ENCODE measurements at regions not wholly inside any gene's neighbourhood (a gene's known extent, or its start where the extent isn't known, plus 50 kb on each side); places are given as distances from the start of the nearest gene placed in this dataset.

DNA sequence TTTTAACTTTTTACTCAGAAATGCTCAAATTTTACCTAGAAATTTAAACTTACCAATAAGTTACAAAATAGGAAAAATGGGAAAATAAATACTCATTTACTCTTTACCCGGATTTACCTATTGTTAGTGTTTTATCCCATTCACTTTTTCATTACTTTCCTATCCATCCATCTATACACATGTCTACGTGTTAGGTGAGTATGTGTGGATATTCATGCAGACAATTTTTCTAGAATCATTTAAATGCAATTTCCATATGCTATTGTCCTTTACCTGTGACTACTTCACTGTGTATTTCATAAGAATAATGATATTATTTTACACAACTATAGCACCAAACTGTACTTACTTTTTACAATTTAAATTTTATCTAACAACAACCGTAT, 896.6 kb upstream of the INTU start:
- H2AFZ ChIP-seq (ENCODE audit: low read depth, low read length) = no peak overlapping the region
- H3K36me3 ChIP-seq (ENCODE audit: insufficient read depth, low read length) = no peaks in the 10 kb centered on the region
- no peaks in the 10 kb centered on the region for H3K27me3 ChIP-seq (ENCODE audit: insufficient read depth, low read length)
- H3K4me1 ChIP-seq (ENCODE audit: insufficient read depth, low read length) = no peaks in the 10 kb centered on the region
- no peaks in the 10 kb centered on the region for H3K9me3 ChIP-seq (ENCODE audit: low read length)
- H3K4me3 ChIP-seq (ENCODE audit: low read length) = no peak overlapping the region

DNA sequence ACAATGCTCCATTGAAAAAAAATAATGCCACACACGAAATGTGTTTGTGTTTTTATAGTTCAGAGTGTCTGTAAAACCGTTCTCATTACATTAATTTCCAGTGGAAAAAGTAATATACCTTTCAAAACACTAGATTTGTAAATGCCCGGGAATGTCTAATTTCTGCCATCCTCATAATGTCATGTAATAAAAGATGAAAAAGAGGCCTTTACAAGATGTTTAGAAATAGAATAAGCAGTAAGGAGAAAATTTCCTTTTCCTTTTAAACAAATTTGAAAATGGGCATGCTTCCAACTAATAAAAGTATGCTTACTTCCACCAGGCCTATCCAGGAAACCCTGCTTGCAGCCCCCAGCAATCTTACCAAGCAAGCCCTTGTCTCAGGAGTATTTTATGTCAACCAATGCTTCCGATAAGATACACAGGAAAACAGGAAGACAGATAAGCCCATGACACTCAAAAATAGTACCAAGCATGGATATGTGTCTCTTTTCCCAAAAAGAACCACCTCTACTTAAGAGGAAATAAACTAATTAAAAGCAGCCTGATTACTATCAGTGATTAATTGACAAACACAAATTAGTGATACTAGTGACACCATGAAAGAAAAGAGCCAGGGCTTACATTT, 894.7 kb upstream of the INTU start:
- H3K4me3 ChIP-seq (ENCODE audit: low read length) = no peak overlapping the region
- H3K4me1 ChIP-seq (ENCODE audit: insufficient read depth, low read length) = no peaks in the 10 kb centered on the region
- H2AFZ ChIP-seq (ENCODE audit: low read depth, low read length) = no peak overlapping the region
- H3K27me3 ChIP-seq (ENCODE audit: insufficient read depth, low read length) = no peaks in the 10 kb centered on the region
- no peaks in the 10 kb centered on the region for H3K9me3 ChIP-seq (ENCODE audit: low read length)
- H3K36me3 ChIP-seq (ENCODE audit: insufficient read depth, low read length) = no peaks in the 10 kb centered on the region

DNA sequence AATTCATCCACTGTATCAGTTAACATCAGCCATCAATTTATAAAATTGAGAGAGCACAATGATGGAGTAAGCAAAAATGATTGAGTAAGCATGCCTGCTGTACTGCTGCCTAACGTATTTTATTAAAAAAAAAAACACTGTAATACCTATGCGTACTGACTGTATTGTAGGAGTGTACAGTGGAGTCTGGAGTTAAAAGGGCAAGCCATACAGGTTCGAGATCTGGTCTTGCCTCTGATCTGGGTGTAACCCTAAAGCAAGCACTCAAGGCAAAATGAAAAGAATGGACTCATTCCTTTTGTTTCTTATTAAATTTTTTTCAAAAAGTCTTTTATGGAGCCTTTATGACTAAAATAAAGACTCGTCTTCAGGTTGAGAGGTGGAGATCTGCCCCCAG, 894.2 kb upstream of the INTU start:
- Histone ChIP-seq H3K36me3 (ENCODE audit: insufficient read depth, low read length) (no peaks in the 10 kb centered on the region), H3K27me3 (ENCODE audit: insufficient read depth, low read length) (no peaks in the 10 kb centered on the region), H2AFZ (ENCODE audit: low read depth, low read length) (no peak overlapping the region), H3K4me1 (ENCODE audit: insufficient read depth, low read length) (no peaks in the 10 kb centered on the region), H3K9me3 (ENCODE audit: low read length) (no peaks in the 10 kb centered on the region), H3K4me3 (ENCODE audit: low read length) (no peak overlapping the region)

DNA sequence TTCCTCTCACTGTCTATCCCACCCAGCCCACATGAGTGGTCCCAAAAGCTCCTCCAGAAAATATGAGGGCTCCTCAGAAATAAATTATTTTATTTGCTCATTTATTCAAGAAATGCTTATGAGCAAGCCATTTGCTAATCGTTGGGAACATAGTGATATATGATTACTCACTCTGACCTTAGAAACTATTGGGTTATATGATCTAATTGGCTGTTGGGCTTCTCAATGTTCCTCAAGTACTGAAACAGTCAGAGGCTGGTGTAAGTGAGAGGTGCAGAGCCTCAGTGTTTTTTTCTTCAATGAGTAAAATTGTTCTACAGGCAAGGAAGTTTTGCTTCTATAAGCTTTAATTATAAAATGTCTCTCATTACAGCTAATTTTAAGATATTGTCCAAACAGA, 893.8 kb upstream of the INTU start:
- no peak overlapping the region for H3K4me3 ChIP-seq (ENCODE audit: low read length)
- H3K36me3 ChIP-seq (ENCODE audit: insufficient read depth, low read length) = no peaks in the 10 kb centered on the region
- H3K4me1 ChIP-seq (ENCODE audit: insufficient read depth, low read length) = no peaks in the 10 kb centered on the region
- H3K9me3 ChIP-seq (ENCODE audit: low read length) = no peaks in the 10 kb centered on the region
- no peaks in the 10 kb centered on the region for H3K27me3 ChIP-seq (ENCODE audit: insufficient read depth, low read length)
- no peak overlapping the region for H2AFZ ChIP-seq (ENCODE audit: low read depth, low read length)

DNA sequence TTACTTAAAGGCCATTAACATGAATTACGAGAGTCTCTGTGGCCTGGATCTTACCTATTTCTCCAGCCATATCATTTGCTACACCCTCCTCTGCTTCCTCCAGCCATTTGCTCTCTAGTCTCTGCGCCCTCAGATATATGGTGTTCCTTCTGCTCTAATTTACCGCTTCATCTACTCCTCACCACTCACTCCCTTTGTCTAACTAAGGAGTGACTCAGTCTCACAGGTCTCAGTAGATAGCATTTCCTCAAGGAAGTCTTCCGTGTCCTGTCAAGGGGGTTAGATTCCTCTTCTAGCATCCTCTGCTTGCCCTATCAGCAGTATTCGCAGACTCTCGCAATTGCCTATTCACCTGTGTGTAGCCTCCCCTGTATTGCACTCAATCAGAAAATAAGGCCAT, 892.1 kb upstream of the INTU start:
- H3K9me3 ChIP-seq (ENCODE audit: low read length) = no peaks in the 10 kb centered on the region
- H3K4me3 ChIP-seq (ENCODE audit: low read length) = no peak overlapping the region
- no peak overlapping the region for H2AFZ ChIP-seq (ENCODE audit: low read depth, low read length)
- no peaks in the 10 kb centered on the region for H3K36me3 ChIP-seq (ENCODE audit: insufficient read depth, low read length)
- H3K4me1 ChIP-seq (ENCODE audit: insufficient read depth, low read length) = no peaks in the 10 kb centered on the region
- no peaks in the 10 kb centered on the region for H3K27me3 ChIP-seq (ENCODE audit: insufficient read depth, low read length)

DNA sequence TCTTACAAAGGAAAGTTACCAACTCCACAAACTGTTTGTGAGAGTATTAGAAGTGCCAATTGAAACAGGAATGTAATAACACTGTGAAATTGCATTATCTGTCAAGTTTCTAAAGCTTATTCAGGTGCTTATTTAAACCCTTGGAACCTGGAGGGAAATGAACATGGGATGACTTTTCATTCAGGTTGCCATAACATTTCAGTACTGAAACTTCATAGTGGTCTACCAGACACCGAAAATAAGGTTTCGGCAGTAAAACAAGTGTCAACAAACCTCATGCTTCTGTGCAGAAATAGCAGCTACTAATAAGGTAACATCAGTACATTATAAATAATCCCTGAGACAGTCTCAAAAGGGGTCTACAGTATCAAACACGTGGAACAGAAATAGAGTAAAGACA, 890.7 kb upstream of the INTU start:
- no peaks in the 10 kb centered on the region for H3K9me3 ChIP-seq (ENCODE audit: low read length)
- H3K27me3 ChIP-seq (ENCODE audit: insufficient read depth, low read length) = no peaks in the 10 kb centered on the region
- no peak overlapping the region for H3K4me3 ChIP-seq (ENCODE audit: low read length)
- H3K4me1 ChIP-seq (ENCODE audit: insufficient read depth, low read length) = no peaks in the 10 kb centered on the region
- no peak overlapping the region for H2AFZ ChIP-seq (ENCODE audit: low read depth, low read length)
- no peaks in the 10 kb centered on the region for H3K36me3 ChIP-seq (ENCODE audit: insufficient read depth, low read length)

DNA sequence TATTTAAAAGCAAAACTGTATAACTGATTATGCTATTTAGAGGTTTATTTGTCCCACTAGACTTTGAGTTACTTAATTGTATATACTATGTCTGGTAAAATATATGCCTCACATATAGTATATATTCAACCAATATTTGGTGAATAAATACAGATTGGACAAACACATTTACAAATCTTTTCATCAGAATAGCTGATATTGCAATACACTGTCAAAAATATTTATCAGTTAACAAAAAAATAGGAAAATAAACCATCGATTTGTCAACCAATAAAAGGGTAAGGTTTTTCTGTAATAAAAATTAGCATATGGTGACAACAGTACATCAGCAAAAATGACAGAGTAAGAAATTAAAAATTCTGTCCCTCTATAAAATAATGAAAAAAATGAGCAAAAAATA, 889.9 kb upstream of the INTU start:
- no peaks in the 10 kb centered on the region for H3K9me3 ChIP-seq (ENCODE audit: low read length)
- H3K27me3 ChIP-seq (ENCODE audit: insufficient read depth, low read length) = no peaks in the 10 kb centered on the region
- H3K4me3 ChIP-seq (ENCODE audit: low read length) = no peak overlapping the region
- no peaks in the 10 kb centered on the region for H3K4me1 ChIP-seq (ENCODE audit: insufficient read depth, low read length)
- H3K36me3 ChIP-seq (ENCODE audit: insufficient read depth, low read length) = no peaks in the 10 kb centered on the region
- no peak overlapping the region for H2AFZ ChIP-seq (ENCODE audit: low read depth, low read length)

DNA sequence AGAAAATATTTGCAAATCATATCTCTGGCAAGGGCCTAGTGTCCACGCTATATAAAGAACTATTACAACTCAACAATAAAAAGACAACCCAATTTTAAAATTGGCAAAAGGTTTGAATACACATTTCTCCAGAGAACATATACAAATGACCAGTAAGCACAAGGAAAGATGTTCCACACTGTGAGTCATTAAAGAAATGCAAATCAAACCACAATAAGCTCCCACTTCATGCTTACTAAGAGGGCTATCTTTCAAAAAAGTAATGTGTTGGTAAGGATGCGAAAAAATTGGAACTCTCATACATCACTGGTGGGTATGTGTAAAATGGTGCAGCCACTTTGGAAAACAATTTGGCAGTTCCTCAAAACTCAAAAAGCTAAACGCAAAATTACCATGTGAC, 884.0 kb upstream of the INTU start:
- H3K9me3 ChIP-seq (ENCODE audit: low read length) = no peaks in the 10 kb centered on the region
- no peak overlapping the region for H3K4me3 ChIP-seq (ENCODE audit: low read length)
- no peaks in the 10 kb centered on the region for H3K4me1 ChIP-seq (ENCODE audit: insufficient read depth, low read length)
- H3K36me3 ChIP-seq (ENCODE audit: insufficient read depth, low read length) = no peaks in the 10 kb centered on the region
- H2AFZ ChIP-seq (ENCODE audit: low read depth, low read length) = no peak overlapping the region
- no peaks in the 10 kb centered on the region for H3K27me3 ChIP-seq (ENCODE audit: insufficient read depth, low read length)

DNA sequence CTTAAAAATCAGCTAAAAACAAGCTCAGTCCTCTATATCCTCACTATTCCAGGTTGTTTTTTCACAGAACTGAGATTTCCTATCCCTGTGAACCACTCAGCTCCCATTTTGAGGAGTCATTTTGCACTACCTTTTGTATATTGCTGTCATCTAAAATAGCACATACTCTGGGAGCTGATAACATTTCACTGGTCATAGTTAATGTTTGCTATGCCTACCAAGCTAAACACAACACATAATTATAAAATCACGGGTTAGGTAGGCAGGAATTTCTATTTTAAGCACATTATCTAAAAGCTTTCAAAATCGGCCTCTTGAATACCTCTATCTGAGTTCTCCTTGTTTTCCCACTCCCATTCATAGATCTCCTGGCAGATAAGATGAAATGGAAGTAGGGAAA, 882.0 kb upstream of the INTU start:
- H3K9me3 ChIP-seq (ENCODE audit: low read length) = no peaks in the 10 kb centered on the region
- no peaks in the 10 kb centered on the region for H3K27me3 ChIP-seq (ENCODE audit: insufficient read depth, low read length)
- no peak overlapping the region for H3K4me3 ChIP-seq (ENCODE audit: low read length)
- H3K36me3 ChIP-seq (ENCODE audit: insufficient read depth, low read length) = no peaks in the 10 kb centered on the region
- no peak overlapping the region for H2AFZ ChIP-seq (ENCODE audit: low read depth, low read length)
- H3K4me1 ChIP-seq (ENCODE audit: insufficient read depth, low read length) = no peaks in the 10 kb centered on the region

DNA sequence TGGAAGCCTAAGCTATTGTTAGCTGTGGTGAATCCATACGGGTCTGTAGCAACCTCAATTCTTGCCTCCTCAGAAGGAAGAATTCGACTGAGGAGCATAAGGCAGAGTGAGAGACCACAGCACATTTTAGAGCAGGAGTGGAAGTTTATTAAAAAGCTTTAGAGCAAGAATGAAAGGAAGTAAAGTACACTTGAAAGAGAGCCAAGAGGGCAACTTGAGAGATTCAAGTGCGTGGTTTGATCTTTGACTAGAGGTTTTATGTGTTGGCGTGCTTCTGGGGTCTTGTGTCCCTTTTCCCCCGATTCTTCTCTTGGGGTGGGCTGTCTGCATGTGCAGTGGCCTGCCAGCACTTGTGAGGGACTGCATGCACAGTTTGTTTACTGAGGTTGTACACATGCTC, 880.6 kb upstream of the INTU start:
- H3K27me3 ChIP-seq (ENCODE audit: insufficient read depth, low read length) = no peaks in the 10 kb centered on the region
- H3K36me3 ChIP-seq (ENCODE audit: insufficient read depth, low read length) = no peaks in the 10 kb centered on the region
- H3K4me3 ChIP-seq (ENCODE audit: low read length) = no peak overlapping the region
- H3K4me1 ChIP-seq (ENCODE audit: insufficient read depth, low read length) = no peaks in the 10 kb centered on the region
- no peaks in the 10 kb centered on the region for H3K9me3 ChIP-seq (ENCODE audit: low read length)
- no peak overlapping the region for H2AFZ ChIP-seq (ENCODE audit: low read depth, low read length)

DNA sequence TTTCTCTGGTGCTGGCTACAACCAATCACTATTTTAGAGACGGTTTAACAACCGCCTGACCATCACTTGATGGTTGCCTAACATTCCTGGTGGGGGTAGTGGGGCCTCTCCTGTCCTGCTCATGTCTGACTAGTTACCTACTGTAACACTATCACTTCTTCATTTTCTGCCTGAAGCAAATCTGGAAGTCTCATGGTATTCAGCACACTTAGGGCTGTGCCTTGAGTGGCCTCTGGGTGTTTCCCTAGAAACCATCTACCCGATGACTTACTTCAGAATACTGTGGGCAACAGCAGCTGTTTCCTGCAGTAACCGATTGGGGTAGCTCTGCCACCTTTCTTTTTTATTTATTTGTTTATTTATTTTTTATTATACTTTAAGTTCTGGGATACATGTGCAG, 880.1 kb upstream of the INTU start:
- no peaks in the 10 kb centered on the region for H3K4me1 ChIP-seq (ENCODE audit: insufficient read depth, low read length)
- H2AFZ ChIP-seq (ENCODE audit: low read depth, low read length) = no peak overlapping the region
- H3K9me3 ChIP-seq (ENCODE audit: low read length) = no peaks in the 10 kb centered on the region
- H3K4me3 ChIP-seq (ENCODE audit: low read length) = no peak overlapping the region
- H3K36me3 ChIP-seq (ENCODE audit: insufficient read depth, low read length) = no peaks in the 10 kb centered on the region
- no peaks in the 10 kb centered on the region for H3K27me3 ChIP-seq (ENCODE audit: insufficient read depth, low read length)

DNA sequence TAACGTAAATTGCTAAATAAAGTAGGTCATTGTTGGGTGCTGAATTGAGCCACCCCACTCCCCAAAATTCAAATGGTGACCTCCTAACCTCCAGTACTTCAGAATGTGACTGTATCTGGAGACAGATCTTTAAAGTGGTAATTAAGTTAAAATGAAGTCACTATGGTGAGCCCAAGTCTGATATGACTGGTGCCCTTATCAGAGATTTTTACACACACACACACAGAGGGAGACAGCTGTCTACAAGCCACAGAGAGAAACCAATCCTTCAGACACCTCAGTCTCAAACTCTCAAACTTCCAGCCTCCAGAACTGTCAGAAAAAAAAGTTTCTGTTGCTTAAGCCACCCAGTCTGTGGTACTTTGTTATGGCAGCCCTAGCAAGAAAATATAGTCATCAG, 879.2 kb upstream of the INTU start:
- no peak overlapping the region for H2AFZ ChIP-seq (ENCODE audit: low read depth, low read length)

DNA sequence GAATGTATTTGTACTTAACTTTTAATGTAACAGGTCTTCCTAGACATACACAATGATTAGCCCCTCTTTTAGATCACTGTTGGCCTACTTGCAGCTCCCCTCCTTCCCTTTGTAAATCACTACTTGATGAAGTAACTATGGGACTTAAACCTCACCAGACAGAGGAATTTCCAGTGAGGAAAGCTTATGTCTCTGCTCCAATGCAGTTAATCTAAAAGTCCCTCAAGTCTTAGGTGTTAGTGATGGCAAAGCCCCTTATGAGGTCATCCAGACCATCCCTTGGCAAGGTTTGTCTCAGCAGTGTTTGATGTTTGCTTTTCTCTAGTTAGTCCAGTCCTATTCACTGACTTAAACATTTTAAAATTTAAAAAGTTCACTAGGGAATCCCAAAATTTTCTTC, 877.3 kb upstream of the INTU start:
- no peaks in the 10 kb centered on the region for H3K36me3 ChIP-seq (ENCODE audit: insufficient read depth, low read length)
- no peaks in the 10 kb centered on the region for H3K4me1 ChIP-seq (ENCODE audit: insufficient read depth, low read length)
- no peak overlapping the region for H2AFZ ChIP-seq (ENCODE audit: low read depth, low read length)
- H3K27me3 ChIP-seq (ENCODE audit: insufficient read depth, low read length) = no peaks in the 10 kb centered on the region
- no peaks in the 10 kb centered on the region for H3K9me3 ChIP-seq (ENCODE audit: low read length)
- H3K4me3 ChIP-seq (ENCODE audit: low read length) = no peak overlapping the region

More for the DNA sequence above, 879.2 kb upstream of the INTU start:
- H3K27me3 ChIP-seq (ENCODE audit: insufficient read depth, low read length) = no peaks in the 10 kb centered on the region
- no peaks in the 10 kb centered on the region for H3K9me3 ChIP-seq (ENCODE audit: low read length)
- no peaks in the 10 kb centered on the region for H3K4me1 ChIP-seq (ENCODE audit: insufficient read depth, low read length)
- H3K36me3 ChIP-seq (ENCODE audit: insufficient read depth, low read length) = no peaks in the 10 kb centered on the region
- no peak overlapping the region for H3K4me3 ChIP-seq (ENCODE audit: low read length)

DNA sequence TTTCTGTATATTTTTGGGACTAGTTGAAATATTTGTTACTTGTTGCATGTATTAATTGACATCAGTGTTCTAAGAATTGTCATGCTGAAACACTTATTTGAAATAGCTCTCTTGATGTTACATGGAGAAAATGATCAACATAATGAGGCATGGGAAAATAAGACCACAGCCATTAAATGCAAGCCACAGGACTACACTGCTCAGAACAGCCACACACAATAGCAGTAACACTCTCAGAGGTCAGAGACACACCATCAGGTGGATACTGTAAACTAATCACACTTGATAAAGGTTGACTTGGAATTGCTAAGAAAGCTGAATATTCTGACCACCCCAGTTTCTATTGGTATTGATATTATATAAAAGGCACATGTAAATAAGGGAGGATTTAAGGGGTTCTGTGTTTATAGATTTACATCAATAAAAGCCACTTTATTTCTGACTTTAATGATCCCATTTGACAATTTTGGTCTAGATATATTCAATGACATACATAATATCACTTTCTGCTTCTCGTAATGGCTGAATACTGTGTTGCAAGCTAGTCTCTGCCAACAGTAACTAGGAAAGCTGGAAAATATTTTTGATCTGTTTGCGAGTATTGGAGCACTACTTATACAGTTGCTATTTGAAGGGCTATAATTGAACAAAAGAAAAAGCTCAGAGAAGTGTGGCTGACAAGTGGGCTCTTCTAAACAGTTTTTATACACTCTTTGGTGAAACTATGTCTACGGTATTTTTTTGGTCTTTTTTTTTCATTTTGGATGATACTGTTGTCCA, 876.5 kb upstream of the INTU start:
- Histone ChIP-seq H3K4me1 (ENCODE audit: insufficient read depth, low read length) (no peaks in the 10 kb centered on the region), H3K27me3 (ENCODE audit: insufficient read depth, low read length) (no peaks in the 10 kb centered on the region), H3K36me3 (ENCODE audit: insufficient read depth, low read length) (no peaks in the 10 kb centered on the region), H2AFZ (ENCODE audit: low read depth, low read length) (no peak overlapping the region), H3K9me3 (ENCODE audit: low read length) (no peaks in the 10 kb centered on the region), H3K4me3 (ENCODE audit: low read length) (no peak overlapping the region)

All from neuron (in vitro differentiated cells).